ENCODE measurements at regions not wholly inside any gene's neighbourhood (a gene's known extent, or its start where the extent isn't known, plus 50 kb on each side); places are given as distances from the start of the nearest gene placed in this dataset.
"Not testable (repeated sequence)": the region's sequence is repeated elsewhere in the genome, so short reads cannot be mapped to it uniquely, and the experiment has no call there.

DNA sequence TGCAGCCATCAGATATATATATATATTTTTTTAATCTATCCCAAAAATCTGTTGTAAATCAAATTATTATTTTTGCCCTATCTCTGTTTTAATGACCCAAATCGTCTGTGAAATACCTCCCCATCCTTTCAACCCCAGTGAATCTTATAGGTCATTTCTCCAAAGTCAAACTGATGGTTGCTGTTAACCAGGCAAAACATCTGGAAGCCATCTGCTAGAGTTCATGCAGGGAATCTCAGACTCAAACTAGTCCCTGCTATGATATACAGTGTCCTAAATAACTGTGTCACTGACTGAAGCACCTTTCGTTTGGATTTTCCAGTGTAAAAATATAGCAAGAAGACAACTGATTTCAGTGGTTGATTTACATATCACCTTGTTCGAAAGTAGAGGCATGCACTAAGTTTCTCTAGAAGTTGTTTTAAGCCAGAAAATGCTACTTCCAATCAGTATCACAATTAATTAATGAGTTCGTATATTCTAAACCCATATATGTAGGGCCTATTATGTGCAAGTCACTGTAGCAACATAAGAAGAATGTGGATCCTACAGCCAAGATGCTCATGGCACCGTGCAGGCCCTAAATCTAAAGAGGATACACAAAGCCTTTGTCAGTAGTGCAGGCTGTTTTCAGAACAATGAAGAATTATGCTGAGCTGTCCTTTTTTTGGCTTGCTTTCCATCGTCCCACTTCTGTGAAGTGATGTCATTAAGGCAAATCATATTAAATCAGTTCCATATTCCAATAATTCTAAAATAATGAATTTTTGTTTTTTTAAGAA, 566.0 kb downstream of the STK39 start:
- peak; percentile 43 for DNase-seq

DNA sequence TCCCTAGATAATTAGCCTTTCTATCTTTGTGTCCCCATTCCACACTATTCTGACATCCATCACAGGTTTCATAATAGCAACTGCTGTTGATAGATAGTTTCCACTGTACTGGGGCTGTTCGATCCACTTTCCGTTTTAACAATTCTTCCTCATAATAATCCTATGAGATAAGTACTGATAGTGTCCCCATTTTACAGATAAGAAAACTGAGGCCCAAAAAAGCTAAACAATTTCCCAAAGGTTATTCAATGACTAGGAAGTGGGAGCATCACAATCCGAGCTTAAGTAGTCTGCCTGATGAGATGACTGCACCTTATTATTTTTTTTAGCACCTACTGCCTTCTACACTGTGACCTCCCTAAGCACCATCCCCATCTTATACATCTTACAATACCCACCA, 569.2 kb downstream of the STK39 start:
- DNase-seq: no peak

DNA sequence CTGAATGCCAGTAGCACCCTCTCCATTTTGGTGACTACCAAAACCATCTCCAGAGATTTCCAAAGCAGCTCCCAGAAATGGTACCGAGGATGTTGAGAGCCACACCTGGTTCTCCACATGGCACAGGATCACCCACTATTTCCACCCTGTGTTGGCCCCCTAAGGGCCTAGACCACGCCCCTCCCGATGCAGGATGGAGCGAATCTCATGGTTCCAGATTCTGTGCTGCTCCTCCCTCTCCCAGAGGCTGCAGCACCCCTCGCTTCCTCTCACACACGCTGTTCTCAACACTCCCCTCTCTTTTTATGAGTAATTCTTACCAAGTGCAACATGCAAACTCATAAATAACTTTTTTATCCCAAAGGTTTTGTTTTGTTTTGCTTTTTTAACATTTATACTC, 571.5 kb downstream of the STK39 start:
- DNase-seq: no peak

DNA sequence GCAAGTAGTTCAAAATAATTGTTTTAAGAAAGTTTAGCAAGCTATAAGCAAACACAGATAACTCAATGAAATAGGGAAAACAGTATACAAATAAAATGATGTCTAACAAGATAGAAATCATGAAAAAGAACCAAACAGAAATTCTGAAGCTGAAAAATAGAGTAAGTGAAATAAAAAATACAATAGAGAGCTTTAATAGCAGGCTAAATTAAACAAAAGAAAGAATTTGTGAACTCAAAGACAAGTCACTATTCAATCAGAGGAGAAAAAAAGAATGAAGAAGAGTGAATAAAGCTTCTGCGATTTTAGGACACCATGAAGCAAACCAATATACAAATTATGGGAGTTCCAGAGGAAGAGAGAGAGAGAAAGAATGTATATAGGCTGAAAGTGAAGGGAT, 576.8 kb downstream of the STK39 start:
- DNase-seq: no peak

DNA sequence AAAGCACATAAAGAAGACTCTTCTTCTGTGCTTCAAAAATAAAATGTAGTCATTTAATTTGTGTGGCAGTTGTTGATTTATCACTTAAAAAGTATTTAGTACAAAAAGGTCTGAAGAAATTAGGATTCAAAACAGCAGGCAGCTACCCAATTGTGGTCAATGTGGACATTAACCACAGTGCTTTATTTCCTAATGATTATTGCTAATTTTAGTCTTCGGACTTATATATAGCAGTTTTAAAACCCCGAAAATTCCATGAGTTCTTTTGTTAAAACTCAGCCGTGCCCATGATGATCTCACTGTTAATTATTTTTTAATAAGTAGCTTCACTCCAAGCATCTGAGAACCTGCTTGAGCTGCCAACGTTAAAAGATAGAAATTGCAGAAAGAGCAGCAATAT, 594.3 kb downstream of the STK39 start:
- no peak for DNase-seq

DNA sequence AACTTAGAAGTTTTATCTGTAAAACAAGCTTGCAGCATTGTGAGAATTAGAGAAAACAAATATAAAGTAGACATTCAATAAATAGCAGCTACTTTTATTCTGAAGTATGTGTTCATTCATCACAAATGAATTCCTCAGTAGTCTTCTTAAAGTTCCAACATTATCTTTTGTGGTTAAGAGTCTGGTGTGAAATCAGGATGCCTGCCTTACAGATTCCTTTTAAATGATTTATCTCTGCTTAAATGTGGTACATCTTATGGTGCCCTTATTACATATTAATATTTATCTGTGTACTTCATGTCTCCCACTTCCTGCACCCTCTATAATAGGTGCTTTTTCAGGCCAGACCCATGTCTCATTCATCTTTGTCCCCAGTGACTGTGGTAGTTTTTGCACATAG, 595.0 kb downstream of the STK39 start:
- DNase-seq: no peak

DNA sequence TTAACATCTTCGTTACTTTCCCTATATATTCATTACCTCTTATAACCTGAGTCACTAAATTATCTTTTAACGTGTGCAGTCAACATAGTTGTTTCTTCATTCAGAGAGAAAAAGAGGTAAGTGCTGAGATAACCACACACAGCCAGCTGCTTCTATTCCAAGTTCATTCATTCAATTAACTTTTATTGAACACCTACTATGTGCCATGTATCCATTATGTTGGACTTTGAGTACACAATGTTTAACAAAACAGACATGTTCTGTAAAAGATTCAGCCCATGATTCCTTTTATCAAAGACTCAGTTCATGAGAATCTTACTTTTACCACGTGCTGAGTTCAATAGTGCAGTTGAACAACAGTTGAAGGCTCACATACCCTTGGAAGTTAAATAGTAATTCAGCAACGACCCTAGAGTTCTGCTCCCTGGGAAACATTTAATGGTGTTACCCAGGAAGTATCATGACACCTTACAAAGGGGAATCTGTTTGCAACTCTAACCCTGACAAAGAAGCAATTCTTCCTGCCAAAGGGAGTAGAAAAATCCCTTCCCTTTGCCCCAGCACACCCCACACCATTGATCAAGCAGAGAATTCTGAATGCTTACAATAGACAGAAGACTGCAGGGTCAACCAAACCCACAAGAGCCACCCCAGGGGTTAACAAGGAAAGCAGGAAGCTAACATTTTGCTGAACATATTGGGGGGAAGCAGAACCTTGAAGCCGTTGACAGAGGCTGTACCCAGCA, 595.8 kb downstream of the STK39 start:
- no peak for DNase-seq

DNA sequence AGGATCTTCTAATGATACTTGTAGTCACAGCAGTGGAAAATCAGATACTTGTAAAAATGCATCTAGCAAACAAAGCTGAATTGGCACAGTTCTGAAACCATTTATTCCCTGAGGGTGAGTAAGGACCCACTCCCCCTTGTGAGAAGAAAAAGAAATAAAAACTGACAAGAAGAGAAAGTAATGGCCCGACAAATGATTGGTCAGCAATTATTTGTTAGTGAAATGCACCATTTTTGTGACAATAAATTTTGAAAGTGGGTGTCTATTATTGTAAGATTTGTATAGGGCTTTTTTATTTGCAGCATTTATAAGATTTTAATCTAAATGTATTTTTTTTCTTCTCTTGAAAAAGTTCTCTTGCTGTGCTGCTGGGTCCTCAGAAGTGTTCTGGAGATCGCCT, 600.8 kb downstream of the STK39 start:
- no peak for DNase-seq

DNA sequence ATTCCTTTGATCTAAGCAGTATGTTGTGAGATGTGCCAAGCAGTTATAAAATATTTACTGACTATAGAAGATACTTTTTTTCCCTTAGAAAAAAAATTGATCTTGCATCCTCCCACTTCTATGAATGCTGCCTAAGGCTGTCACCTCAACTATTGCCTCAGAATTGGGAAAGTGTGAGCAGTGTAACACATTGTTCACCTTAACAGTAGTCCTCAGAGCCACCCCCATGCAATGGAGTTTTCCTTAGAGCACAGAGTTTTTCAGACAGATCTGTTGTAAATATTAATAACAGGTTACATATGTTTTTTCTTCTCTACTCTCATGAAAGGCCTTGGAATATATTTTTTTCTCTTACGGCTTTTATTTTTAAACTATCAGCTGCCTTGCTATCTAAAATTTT, 607.3 kb downstream of the STK39 start:
- no peak for DNase-seq

DNA sequence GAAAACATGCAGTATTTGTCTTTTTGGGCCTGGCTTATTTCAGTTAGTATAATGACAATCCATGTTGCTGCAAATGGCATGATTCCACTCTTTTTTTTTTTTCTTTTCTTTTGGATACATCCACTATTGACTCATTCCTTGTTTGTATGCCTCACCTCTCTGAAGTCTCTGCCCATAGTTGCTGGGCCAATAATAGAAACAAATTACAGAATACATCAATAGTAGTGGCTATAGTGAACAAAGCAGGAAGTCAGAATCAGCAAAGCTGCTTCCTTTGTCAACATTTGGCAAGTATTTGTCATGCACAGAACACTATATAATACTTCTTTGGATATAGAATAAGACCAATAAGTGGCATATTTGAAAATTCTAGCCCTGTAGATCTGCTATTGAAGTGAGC, 609.7 kb downstream of the STK39 start:
- DNase-seq: no peak

DNA sequence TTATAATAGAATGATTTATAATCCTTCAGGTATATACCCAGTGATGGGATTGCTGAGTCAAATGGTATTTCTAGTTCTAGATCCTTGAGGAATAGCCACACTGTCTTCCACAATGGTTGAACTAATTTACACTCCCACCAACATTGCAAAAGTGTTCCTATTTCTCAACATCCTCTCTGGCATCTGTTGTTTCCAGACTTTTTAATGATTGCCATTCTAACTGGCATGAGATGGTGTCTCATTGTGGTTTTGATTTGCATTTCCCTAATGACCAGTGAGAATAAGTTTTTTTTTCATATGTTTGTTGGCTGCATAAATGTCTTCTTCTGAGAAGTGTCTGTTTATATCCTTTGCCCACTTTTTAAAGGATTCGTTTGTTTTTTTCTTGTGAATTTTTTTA, 615.1 kb downstream of the STK39 start:
- not testable (repeated sequence) for DNase-seq

DNA sequence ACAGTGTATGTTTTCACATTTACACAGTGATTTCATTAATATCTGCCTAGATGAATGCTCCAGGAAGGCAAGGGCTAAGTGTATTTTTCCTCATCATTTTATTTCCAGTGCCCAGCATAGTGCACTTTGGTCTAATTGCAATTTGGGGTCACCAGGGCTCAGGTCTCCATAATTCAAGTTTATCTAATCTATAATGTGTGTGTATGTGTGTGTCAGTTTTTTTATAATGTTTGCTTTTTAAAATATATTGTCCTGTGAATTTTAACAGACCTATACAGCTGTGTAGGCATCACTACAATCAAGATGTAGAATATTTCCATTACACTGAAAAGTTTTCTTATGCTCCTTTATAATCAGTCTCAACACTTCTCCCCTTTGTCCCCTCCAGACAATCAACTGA, 620.4 kb downstream of the STK39 start:
- DNase-seq: no peak

DNA sequence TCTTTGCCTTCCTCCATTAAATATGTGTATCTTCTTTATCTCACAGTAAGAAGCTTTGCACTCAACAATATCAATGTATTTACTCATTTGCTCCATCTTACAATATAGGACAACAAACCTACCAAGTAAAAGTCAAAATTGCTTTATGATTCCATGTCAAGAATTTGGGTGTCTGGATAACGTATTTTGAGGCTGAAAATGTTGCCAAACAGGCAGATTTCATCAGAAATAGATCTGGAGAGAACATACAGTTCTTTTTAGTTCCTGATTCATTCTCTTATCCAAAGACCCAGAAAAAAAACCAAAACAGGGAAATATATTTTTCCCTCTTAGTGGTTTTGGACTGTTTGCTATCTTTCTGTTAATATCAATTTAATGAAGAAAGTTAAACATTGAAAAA, 621.1 kb downstream of the STK39 start:
- DNase-seq: no peak

DNA sequence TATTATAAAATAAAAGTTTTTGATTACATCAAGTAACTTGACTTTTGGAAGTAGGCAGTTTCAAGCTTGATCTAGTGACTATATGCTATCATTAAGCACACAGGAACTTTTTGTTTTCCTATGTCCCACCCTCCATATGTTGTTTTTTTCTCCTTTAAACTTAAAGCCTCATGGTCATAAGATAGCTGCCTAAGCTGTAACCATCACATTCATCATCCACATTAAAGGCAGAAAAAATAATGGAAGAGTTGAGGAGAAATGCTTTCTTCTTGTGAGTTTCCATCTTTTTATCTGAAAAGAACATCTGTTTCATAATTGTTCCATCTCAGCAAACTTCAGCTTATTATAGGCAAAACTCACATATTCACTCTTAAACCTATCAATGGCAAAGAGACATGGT, 630.4 kb downstream of the STK39 start:
- DNase-seq: no peak

DNA sequence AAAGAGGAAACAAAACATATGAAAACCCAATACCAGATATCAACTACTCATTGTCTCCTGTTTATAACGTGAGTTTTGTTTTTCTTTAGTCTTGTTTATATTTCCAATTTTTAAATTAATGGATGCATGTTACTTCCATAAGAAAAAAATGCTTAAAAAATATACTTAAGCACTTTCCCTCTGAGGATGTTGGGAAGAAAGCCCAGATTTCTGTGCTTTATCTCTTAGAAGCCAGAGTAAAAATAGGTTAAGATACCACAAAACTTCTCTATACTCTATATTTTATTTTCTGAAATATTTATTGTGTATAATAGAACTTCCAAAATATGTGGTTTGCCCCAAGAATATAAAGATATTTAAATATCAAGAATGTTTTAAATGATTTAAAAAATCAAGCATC, 633.9 kb downstream of the STK39 start:
- DNase-seq: peak; percentile 5

DNA sequence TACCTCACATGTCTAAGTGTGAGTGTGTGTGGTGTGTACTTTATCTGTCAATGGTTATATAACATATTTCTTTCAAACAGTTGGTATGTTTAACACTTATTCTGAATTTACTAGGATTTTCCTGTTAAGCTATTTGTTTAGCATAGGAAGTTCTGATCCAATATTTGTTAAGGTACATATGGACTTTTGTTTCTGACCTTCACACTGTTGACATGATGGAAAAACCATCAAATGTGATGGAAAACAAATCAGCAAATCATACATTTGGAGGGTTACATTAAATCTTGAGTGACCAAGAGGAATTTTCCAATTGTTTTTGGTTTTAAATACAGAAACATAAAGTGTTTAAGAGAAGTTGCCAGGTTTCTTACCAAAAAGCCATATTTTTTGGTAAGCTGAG, 638.9 kb downstream of the STK39 start:
- no peak for DNase-seq

DNA sequence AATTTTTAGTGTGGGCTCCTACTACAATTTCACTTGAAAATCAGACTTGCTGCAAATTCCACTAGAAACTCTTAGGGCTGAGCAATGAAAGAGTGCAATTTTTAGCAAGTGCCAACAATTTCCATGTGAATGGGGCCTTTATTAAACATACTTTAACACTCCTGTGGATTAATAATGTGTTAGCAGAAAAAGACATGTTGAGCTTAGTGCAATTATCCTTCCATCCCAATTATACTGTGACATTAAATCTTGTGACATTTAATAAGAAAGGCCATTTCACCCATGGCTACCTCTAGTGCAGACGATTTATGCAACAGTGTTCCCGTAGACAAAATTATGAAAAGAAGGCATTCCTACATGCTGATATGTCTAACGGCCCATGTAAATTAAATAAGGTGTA, 639.7 kb downstream of the STK39 start:
- no peak for DNase-seq

DNA sequence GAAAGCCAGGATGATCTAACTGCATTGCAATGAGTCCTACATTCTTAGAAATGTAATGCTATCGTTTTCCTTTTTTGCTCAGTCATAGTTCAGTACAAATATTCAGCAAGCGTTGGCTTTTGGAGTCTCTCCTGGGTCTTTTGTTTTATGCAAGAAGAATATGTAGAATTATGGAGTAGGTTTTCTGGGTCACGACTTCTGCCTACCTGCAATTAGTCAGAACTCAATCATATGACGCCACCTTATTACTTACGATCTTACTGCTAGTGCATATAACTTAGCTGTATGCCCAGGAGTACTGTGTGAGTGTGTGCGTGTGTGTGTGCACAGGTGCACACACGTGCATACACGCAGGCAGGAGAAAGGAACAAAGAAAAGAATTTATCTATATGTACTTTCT, 640.2 kb downstream of the STK39 start:
- DNase-seq: no peak

DNA sequence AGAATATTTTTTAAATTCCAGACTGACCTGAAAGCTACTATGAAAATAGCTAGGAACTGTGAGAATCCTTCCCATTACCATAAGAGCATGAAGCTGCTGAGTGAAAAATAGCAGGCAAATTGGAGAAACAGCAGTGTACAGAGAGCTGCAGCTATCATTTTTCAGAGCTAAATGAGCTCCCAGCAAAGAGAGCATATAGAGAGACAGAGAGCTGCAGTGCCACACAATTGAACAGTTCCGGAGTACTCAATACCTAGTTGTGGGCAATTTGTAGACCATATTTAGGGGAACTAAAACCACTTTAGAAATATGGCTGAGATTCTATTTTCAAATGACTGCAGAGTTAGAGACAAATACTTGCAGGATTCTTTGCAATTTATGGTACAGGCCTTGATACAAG, 645.3 kb downstream of the STK39 start:
- DNase-seq: no peak

DNA sequence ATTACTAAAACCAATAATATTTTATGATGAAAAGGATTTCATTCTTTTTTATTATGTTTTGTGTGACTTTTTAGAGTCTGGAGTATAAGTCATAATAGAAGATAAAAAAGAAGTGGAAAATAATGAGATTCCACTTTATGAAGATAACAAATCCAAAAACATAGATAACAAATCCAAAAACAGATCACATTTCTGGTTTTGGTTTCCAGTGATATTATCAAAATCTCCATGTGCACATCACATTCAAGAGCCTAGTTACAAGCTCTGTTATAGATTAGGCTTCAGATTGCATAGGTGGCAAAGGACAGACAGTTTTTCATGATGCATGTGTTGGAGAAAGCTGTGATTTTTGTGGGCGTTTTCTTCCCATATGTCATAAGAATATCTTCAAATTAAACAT, 648.2 kb downstream of the STK39 start:
- no peak for DNase-seq

DNA sequence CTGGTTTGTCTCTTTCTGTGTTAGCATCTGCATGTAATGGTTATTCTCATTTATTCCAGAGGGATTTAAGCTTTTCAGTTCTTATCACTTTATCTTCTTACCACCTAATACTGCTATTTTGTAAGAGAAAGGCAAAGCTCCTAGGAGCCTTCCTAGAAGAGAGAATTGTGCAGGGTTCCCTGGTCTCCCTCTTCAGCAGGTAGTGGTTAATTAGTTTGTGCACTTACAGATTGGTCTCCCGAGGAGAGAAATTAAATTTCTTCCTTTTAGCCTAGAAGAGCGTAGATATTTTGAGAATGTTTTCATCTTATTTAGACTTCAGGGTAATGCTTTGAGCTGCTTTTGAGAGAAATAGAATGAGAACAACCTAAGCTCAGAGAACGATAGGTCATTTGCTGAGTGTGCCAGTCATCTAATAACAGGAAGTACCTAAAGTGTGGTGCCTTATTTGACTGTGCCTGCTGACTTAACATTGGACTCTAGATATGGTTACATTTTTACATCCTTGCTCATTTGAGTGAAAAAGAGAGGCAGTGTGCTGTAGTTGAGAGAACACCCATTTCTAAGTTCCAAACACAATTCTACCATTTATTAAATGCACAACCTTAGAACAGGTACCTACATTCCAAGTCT, 651.4 kb downstream of the STK39 start:
- no peak for DNase-seq

DNA sequence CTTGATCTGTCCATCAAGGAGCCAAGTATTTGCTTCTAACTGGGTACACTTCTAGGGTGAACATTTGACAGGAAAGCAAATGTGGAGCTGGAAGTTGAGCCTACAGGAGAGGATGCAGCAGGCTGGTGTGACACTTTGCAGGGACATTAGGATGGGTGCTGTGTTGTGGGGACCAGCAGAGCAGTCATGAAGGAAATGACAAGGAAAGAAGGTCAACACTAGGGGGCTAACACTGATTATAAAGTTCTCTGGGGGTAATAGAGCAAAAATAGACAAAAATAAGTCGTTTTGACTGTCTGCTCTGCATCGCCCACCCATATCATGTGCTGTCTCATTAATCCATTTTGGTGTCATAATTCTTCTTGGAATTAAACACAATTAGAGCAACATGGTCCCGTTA, 652.4 kb downstream of the STK39 start:
- DNase-seq: no peak

DNA sequence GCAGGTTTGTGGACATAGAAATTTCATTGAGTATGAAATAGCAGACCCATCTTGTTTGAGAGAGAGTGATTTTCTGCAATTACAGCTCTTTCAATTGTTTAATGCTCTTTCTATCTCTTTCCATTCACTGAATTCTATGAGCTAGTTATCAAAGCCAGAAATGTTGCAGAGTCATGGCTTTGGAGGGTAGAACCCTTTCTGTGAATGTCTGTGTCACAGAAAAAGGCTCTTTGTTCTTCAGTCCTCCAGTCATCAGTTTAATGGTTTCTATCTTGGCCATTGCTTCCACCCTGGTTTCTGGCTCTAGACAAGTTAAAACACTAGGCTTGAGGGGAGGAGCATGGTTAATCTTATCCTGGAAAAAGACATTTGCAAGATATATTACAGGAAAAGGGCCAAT, 655.0 kb downstream of the STK39 start:
- no peak for DNase-seq

Data from muscle of arm (tissue), 1 donor.